ENCODE measurements at regions not wholly inside any gene's neighbourhood (a gene's known extent, or its start where the extent isn't known, plus 50 kb on each side); places are given as distances from the start of the nearest gene placed in this dataset.
"Not testable (repeated sequence)": the region's sequence is repeated elsewhere in the genome, so short reads cannot be mapped to it uniquely, and the experiment has no call there.

DNA sequence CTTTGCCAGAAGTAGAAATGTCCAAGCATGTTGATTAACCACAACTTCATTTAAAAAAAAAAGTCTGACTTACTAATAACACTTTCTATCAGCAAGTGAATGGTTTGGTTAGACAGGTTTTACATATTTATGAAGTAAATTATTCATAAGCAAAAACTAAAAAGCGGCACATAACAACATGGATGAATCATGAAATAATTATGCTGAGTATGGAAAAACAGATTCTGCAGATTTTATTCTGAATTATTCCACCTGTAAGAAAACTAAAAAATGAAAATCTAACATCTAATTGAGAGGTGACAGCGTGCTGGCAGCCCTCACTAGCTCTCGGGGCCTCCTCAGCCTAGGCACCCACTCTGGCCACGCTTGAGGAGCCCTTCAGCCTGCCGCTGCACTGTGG is 173.5 kb downstream of the ADAM29 start:
- Histone ChIP-seq H3K9me3 (peaks cover 0 to 35% (median 16%) of the 10 kb centered on the region in 4 donors), H3K27me3 (no peaks in the 10 kb centered on the region), H3K27ac (no peak overlapping the region), H3K36me3 (no peaks in the 10 kb centered on the region), H3K4me1 (no peaks in the 10 kb centered on the region), H3K4me3 (no peak overlapping the region)
- no peak for TF ChIP-seq POLR2AphosphoS5 (IDR thresholded peaks at IDR 0.05)
- no peak for TF ChIP-seq CTCF (IDR thresholded peaks at IDR 0.05)
- TF ChIP-seq POLR2A (IDR thresholded peaks at IDR 0.05) = no peak
- no peak for TF ChIP-seq EP300 (IDR thresholded peaks at IDR 0.05)
- no peak for DNase-seq
- 77 to 85% (median 83%) methylated on average over 5 of the region's 5 CpGs for WGBS, 5 donors
- intact Hi-C loops (cut with DNase I; ENCODE audit: low total_unique reads) = no loop called here

- no peak for TF ChIP-seq POLR2AphosphoS5 (IDR thresholded peaks at IDR 0.05)
- TF ChIP-seq EP300 (IDR thresholded peaks at IDR 0.05) = no peak
- TF ChIP-seq CTCF (IDR thresholded peaks at IDR 0.05) = no peak
- no peak for TF ChIP-seq POLR2A (IDR thresholded peaks at IDR 0.05)
- 85 to 97% (median 94%) methylated on average over 17 to 20 of the region's 20 CpGs for WGBS, 5 donors
- no peak overlapping the region for H3K27ac ChIP-seq
- no peaks in the 10 kb centered on the region for H3K36me3 ChIP-seq
- H3K4me3 ChIP-seq = no peak overlapping the region
- no peaks in the 10 kb centered on the region for H3K4me1 ChIP-seq
- H3K9me3 ChIP-seq = peaks cover 0 to 35% (median 16%) of the 10 kb centered on the region in 4 donors
- intact Hi-C loops (cut with DNase I; ENCODE audit: low total_unique reads) = no loop called here
- no peaks in the 10 kb centered on the region for H3K27me3 ChIP-seq
- no peak for DNase-seq
Measured at GRCh38 chr4:175092114-175092513, 174.0 kb downstream of the ADAM29 start.

DNA sequence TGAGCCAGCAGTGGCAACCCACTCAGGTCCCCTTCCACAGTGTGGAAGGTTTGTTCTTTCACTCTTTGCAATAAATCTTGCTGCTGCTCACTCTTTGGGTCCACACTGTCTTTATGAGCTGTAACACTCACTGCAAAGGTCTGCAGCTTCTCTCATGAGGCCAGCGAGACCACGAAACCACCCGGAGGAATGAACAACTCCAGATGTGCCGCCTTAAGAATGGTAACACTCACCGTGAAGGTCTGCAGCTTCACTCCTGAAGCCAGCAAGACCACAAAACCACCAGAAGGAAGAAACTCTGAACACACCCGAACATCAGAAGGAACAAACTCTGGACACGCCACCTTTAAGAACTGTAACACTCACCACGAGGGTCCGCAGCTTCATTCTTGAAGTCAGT is 174.9 kb downstream of the ADAM29 start:
- H3K27ac ChIP-seq; H3K36me3 ChIP-seq; H3K27me3 ChIP-seq; H3K4me1 ChIP-seq; H3K4me3 ChIP-seq; DNase-seq; intact Hi-C loops (cut with DNase I; ENCODE audit: low total_unique reads): not testable (repeated sequence)
- WGBS, 5 donors = 81 to 92% (median 88%) methylated on average over 9 of the region's 9 CpGs
- H3K9me3 ChIP-seq = peaks cover 0 to 35% (median 16%) of the 10 kb centered on the region in 4 donors

DNA sequence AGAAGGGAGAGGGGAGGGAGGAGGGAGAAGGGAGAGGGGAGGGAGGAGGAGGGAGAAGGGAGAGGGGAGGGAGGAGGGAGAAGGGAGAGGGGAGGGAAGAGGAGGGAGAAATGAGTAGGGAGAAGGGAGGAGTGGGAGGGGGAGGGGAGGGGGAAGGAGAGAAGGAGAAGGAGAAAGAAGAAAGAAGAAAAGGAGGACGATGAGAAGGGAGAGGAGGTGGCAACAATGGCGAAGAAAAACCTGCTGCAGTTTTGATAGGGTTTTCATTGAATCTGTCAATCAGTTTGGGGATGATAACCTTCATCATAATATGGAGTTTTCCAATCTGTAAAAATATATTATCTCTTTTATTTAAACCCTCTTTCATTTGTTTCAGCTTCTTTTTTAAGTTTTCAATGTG is 185.2 kb downstream of the ADAM29 start:
- peaks cover 0 to 1% (median 0%) of the 10 kb centered on the region in 4 donors for H3K9me3 ChIP-seq
- no peaks in the 10 kb centered on the region for H3K27me3 ChIP-seq
- TF ChIP-seq POLR2A (IDR thresholded peaks at IDR 0.05) = no peak
- TF ChIP-seq CTCF (IDR thresholded peaks at IDR 0.05) = no peak
- no peak for TF ChIP-seq EP300 (IDR thresholded peaks at IDR 0.05)
- TF ChIP-seq POLR2AphosphoS5 (IDR thresholded peaks at IDR 0.05) = no peak
- DNase-seq = no peak
- WGBS, 5 donors = 61 to 81% (median 80%) methylated on average over 2 of the region's 2 CpGs
- H3K36me3 ChIP-seq = no peaks in the 10 kb centered on the region
- H3K27ac ChIP-seq = no peak overlapping the region
- intact Hi-C loops (cut with DNase I; ENCODE audit: low total_unique reads) = no loop called here
- no peak overlapping the region for H3K4me3 ChIP-seq
- H3K4me1 ChIP-seq = no peaks in the 10 kb centered on the region

GRCh38 chr4:175106301-175106700 is 188.1 kb downstream of the ADAM29 start:
- H3K27me3 ChIP-seq = no peaks in the 10 kb centered on the region
- peaks cover 0 to 22% (median 8%) of the 10 kb centered on the region in 4 donors for H3K9me3 ChIP-seq
- no peaks in the 10 kb centered on the region for H3K4me1 ChIP-seq
- intact Hi-C loops (cut with DNase I; ENCODE audit: low total_unique reads) = no loop called here
- TF ChIP-seq CTCF (IDR thresholded peaks at IDR 0.05) (no peak), POLR2A (IDR thresholded peaks at IDR 0.05) (no peak), EP300 (IDR thresholded peaks at IDR 0.05) (no peak), POLR2AphosphoS5 (IDR thresholded peaks at IDR 0.05) (no peak)
- no peak overlapping the region for H3K27ac ChIP-seq
- peak in 1 of 2 donors; percentile 8 for DNase-seq
- no peak overlapping the region for H3K4me3 ChIP-seq
- no peaks in the 10 kb centered on the region for H3K36me3 ChIP-seq
- WGBS, 5 donors = 80 to 90% (median 84%) methylated on average over 2 of the region's 2 CpGs
